GM12892 (cell line): ENCODE measurements at regions not wholly inside any gene's neighbourhood (a gene's known extent, or its start where the extent isn't known, plus 50 kb on each side); places are given as distances from the start of the nearest gene placed in this dataset.

Experiments
- DNase-seq: peaks from one replicate; pipeline ENCODE4 v3.0.0; 2011; ENCODE audit not compliant: insufficient read length
- FAIRE-seq: peaks from 2 replicates; lab custom pipeline; 2011; peaks lifted over from hg19 to GRCh38; lab: Jason Lieb, UNC
- POLR2A ChIP-seq: IDR thresholded peaks from 2 replicates; pipeline ENCODE4 v1.6.1; 2011; ENCODE audit warnings: low read depth, low read length, control low read depth
- POLR2AphosphoS5 ChIP-seq: IDR thresholded peaks from 2 replicates; pipeline ENCODE4 v1.6.1; 2011; ENCODE audit warnings: low read depth, low read length, control low read depth
- TAF1 ChIP-seq: IDR thresholded peaks from 2 replicates; pipeline ENCODE4 v1.6.1; 2011; ENCODE audit warnings: low read depth, mild to moderate bottlenecking, control low read depth, low read length, borderline replicate concordance

- no peak for TF ChIP-seq TAF1
- no peak for TF ChIP-seq POLR2A
- TF ChIP-seq POLR2AphosphoS5 = no peak
- FAIRE-seq (no peak), DNase-seq (no peak)
These were observed 246.5 kb upstream of the PLSCR5 start for GRCh38 chr3:146851665-146852064.

GRCh38 chr3:146845361-146845760, 240.2 kb upstream of the PLSCR5 start:
- TF ChIP-seq POLR2AphosphoS5 = no peak
- no peak for TF ChIP-seq POLR2A
- no peak for TF ChIP-seq TAF1
- DNase-seq (no peak), FAIRE-seq (no peak)

GRCh38 chr3:146843476-146843875, 238.3 kb upstream of the PLSCR5 start:
- DNase-seq = no peak
- TF ChIP-seq POLR2A (no peak), TAF1 (no peak), POLR2AphosphoS5 (no peak)
- FAIRE-seq = no peak

GRCh38 chr3:146839727-146840375, 234.7 kb upstream of the PLSCR5 start:
- TF ChIP-seq POLR2A = no peak
- no peak for TF ChIP-seq POLR2AphosphoS5
- no peak for TF ChIP-seq TAF1
- FAIRE-seq (no peak), DNase-seq (no peak)

GRCh38 chr3:146838221-146838620, 233.1 kb upstream of the PLSCR5 start:
- DNase-seq (no peak), FAIRE-seq (no peak)
- TF ChIP-seq POLR2A (no peak), TAF1 (no peak), POLR2AphosphoS5 (no peak)

- DNase-seq (no peak), FAIRE-seq (no peak)
- TF ChIP-seq POLR2AphosphoS5 (no peak), TAF1 (no peak), POLR2A (no peak)
These were observed 229.8 kb upstream of the PLSCR5 start for GRCh38 chr3:146834917-146835316.

- DNase-seq (no peak), FAIRE-seq (no peak)
- TF ChIP-seq POLR2AphosphoS5 (no peak), TAF1 (no peak), POLR2A (no peak)
These were observed 227.8 kb upstream of the PLSCR5 start for GRCh38 chr3:146832857-146833458.

GRCh38 chr3:146831659-146832058, 226.5 kb upstream of the PLSCR5 start:
- FAIRE-seq (no peak), DNase-seq (no peak)
- no peak for TF ChIP-seq POLR2A
- no peak for TF ChIP-seq POLR2AphosphoS5
- no peak for TF ChIP-seq TAF1

- FAIRE-seq = no peak
These were observed 225.1 kb upstream of the PLSCR5 start for GRCh38 chr3:146830231-146830630.

GRCh38 chr3:146827836-146828235, 222.7 kb upstream of the PLSCR5 start:
- FAIRE-seq (no peak), DNase-seq (no peak)
- no peak for TF ChIP-seq TAF1
- no peak for TF ChIP-seq POLR2A
- TF ChIP-seq POLR2AphosphoS5 = no peak

More at GRCh38 chr3:146830231-146830630, 225.1 kb upstream of the PLSCR5 start:
- no peak for DNase-seq
- TF ChIP-seq TAF1 (no peak), POLR2AphosphoS5 (no peak)

GRCh38 chr3:146823622-146824021, 218.5 kb upstream of the PLSCR5 start:
- FAIRE-seq (no peak), DNase-seq (no peak)
- TF ChIP-seq POLR2A (no peak), TAF1 (no peak), POLR2AphosphoS5 (no peak)

- TF ChIP-seq TAF1 (no peak), POLR2AphosphoS5 (no peak), POLR2A (no peak)
- FAIRE-seq (no peak), DNase-seq (no peak)
These were observed 213.7 kb upstream of the PLSCR5 start for GRCh38 chr3:146818866-146819265.
